ENCODE measurements at regions not wholly inside any gene's neighbourhood (a gene's known extent, or its start where the extent isn't known, plus 50 kb on each side); places are given as distances from the start of the nearest gene placed in this dataset.

- Histone ChIP-seq H3K27me3 (ENCODE audit: control insufficient read depth, insufficient read depth, low read length) (no peaks in the 10 kb centered on the region), H3K4me3 (ENCODE audit: low read depth, low read length) (no peak overlapping the region), H3K36me3 (ENCODE audit: control insufficient read depth, insufficient read depth, low read length) (no peaks in the 10 kb centered on the region)
- TF ChIP-seq CTCF (IDR thresholded peaks at IDR 0.05; ENCODE audit: insufficient read depth, low read length, poor library complexity, severe bottlenecking): no peak
- no peak for DNase-seq (ENCODE audit: low read depth)
These were observed 170.6 kb downstream of the KDR start for GRCh38 chr4:54954656-54955388.

DNA sequence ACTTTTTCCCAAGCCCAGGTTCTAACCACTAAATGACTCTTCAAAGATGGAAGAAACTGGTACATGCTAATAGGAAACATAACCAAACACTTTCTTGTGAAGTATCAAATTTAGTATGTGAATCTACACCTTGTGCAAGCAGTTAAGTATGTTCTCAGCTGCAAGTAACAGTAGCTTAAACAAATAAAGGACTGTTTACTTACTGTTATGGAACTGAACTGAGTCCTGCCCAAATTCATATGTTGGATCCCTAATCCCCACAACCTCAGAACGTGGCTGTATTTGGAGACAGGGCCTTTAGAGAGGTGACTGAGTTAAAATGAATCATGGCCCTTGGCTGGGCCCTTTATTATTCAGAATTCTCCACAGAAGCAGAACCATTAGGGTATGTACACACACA lies 178.7 kb downstream of the KDR start:
- DNase-seq (ENCODE audit: low read depth): no peak
- Histone ChIP-seq H3K27me3 (ENCODE audit: control insufficient read depth, insufficient read depth, low read length) (no peaks in the 10 kb centered on the region), H3K4me3 (ENCODE audit: low read depth, low read length) (no peak overlapping the region), H3K36me3 (ENCODE audit: control insufficient read depth, insufficient read depth, low read length) (no peaks in the 10 kb centered on the region)
- no peak for TF ChIP-seq CTCF (IDR thresholded peaks at IDR 0.05; ENCODE audit: insufficient read depth, low read length, poor library complexity, severe bottlenecking)

DNA sequence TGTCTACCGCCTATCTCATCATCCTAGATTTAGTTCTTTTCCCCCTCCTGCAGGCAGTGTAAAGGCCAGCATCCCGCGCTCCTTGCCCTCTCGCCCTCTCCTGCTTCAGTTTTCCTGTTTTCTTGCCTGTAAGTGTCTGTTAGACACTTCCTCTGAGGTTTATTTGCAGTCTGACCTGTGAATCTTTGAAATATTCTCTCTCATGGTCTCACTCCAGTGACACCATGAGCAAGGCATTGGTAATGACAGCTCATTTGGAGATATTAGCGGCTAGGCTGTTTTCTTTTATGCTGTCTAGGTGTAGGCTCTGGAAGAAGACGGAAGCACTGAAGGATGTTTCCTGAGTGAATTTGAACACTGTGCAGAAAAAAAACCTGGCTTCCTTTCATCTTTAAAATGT lies 179.6 kb downstream of the KDR start:
- TF ChIP-seq CTCF (IDR thresholded peaks at IDR 0.05; ENCODE audit: insufficient read depth, low read length, poor library complexity, severe bottlenecking): no peak
- Histone ChIP-seq H3K36me3 (ENCODE audit: control insufficient read depth, insufficient read depth, low read length) (no peaks in the 10 kb centered on the region), H3K4me3 (ENCODE audit: low read depth, low read length) (no peak overlapping the region), H3K27me3 (ENCODE audit: control insufficient read depth, insufficient read depth, low read length) (no peaks in the 10 kb centered on the region)
- DNase-seq (ENCODE audit: low read depth): no peak

- H3K4me3 ChIP-seq (ENCODE audit: low read depth, low read length): no peak overlapping the region
- H3K36me3 ChIP-seq (ENCODE audit: control insufficient read depth, insufficient read depth, low read length): no peaks in the 10 kb centered on the region
- no peak for TF ChIP-seq CTCF (IDR thresholded peaks at IDR 0.05; ENCODE audit: insufficient read depth, low read length, poor library complexity, severe bottlenecking)
- no peaks in the 10 kb centered on the region for H3K27me3 ChIP-seq (ENCODE audit: control insufficient read depth, insufficient read depth, low read length)
- DNase-seq (ENCODE audit: low read depth): no peak
These were observed 182.7 kb downstream of the KDR start for GRCh38 chr4:54942721-54943120.

- no peaks in the 10 kb centered on the region for H3K36me3 ChIP-seq (ENCODE audit: control insufficient read depth, insufficient read depth, low read length)
- H3K27me3 ChIP-seq (ENCODE audit: control insufficient read depth, insufficient read depth, low read length): no peaks in the 10 kb centered on the region
- TF ChIP-seq CTCF (IDR thresholded peaks at IDR 0.05; ENCODE audit: insufficient read depth, low read length, poor library complexity, severe bottlenecking): no peak
- DNase-seq (ENCODE audit: low read depth): no peak
- H3K4me3 ChIP-seq (ENCODE audit: low read depth, low read length): no peak overlapping the region
These were observed 183.3 kb downstream of the KDR start for GRCh38 chr4:54941994-54942552.

All from kidney epithelial cell (primary cell).